WTC11 (cell line): ENCODE measurements at regions not wholly inside any gene's neighbourhood (a gene's known extent, or its start where the extent isn't known, plus 50 kb on each side); places are given as distances from the start of the nearest gene placed in this dataset.
"Not testable (repeated sequence)": the region's sequence is repeated elsewhere in the genome, so short reads cannot be mapped to it uniquely, and the experiment has no call there.

Experiments used
- ATF3 ChIP-seq: sonication (generic); formaldehyde crosslinking; conservative IDR thresholded peaks from 2 replicates; pipeline ENCODE4 v1.8.1; 2022; ENCODE audit warnings: mild to moderate bottlenecking, missing genetic modification reagents
- CREB1 ChIP-seq: sonication (generic); formaldehyde crosslinking; IDR thresholded peaks from 2 replicates; pipeline ENCODE4 v1.8.0; 2023; ENCODE audit warnings: mild to moderate bottlenecking, missing genetic modification reagents
- CTCF ChIP-seq: fragments of 200-600 bp; IDR thresholded peaks from 2 replicates; pipeline ENCODE4 v1.8.0; 2022; ENCODE audit warnings: antibody characterized with exemption
- GABPB1 ChIP-seq: sonication (generic); formaldehyde crosslinking; IDR thresholded peaks from 2 replicates; pipeline ENCODE4 v1.8.1; 2023; ENCODE audit warnings: mild to moderate bottlenecking, missing genetic modification reagents
- HMGXB4 ChIP-seq: sonication (generic); formaldehyde crosslinking; IDR thresholded peaks from 2 replicates; pipeline ENCODE4 v1.8.1; 2023; ENCODE audit warnings: mild to moderate bottlenecking, moderate library complexity, missing genetic modification reagents
- MAX ChIP-seq: sonication (generic); formaldehyde crosslinking; IDR thresholded peaks from 2 replicates; pipeline ENCODE4 v1.8.0; 2022; ENCODE audit warnings: mild to moderate bottlenecking, missing genetic modification reagents
- MLX ChIP-seq: sonication (generic); formaldehyde crosslinking; IDR thresholded peaks from 2 replicates; pipeline ENCODE4 v1.8.1; 2023; ENCODE audit warnings: mild to moderate bottlenecking, missing genetic modification reagents, moderate library complexity
- NFYB ChIP-seq: sonication (generic); formaldehyde crosslinking; conservative IDR thresholded peaks from 2 replicates; pipeline ENCODE4 v1.8.0; 2022; ENCODE audit warnings: low read depth, missing genetic modification reagents
- STAT6 ChIP-seq: sonication (generic); formaldehyde crosslinking; conservative IDR thresholded peaks from 2 replicates; pipeline ENCODE4 v1.8.1; 2023; ENCODE audit warnings: mild to moderate bottlenecking, low read depth, missing genetic modification reagents, moderate library complexity
- USF1 ChIP-seq: sonication (generic); formaldehyde crosslinking; IDR thresholded peaks from 2 replicates; pipeline ENCODE4 v1.8.0; 2022; ENCODE audit warnings: mild to moderate bottlenecking, missing genetic modification reagents
- ZBTB43 ChIP-seq: sonication (generic); formaldehyde crosslinking; IDR thresholded peaks from 2 replicates; pipeline ENCODE4 v1.8.1; 2023; ENCODE audit warnings: mild to moderate bottlenecking, missing genetic modification reagents
- ZNF138 ChIP-seq: sonication (generic); formaldehyde crosslinking; conservative IDR thresholded peaks from 2 replicates; pipeline ENCODE4 v1.8.1; 2022; ENCODE audit warnings: mild to moderate bottlenecking, moderate library complexity, missing genetic modification reagents
- ZNF263 ChIP-seq: sonication (generic); formaldehyde crosslinking; IDR thresholded peaks from 2 replicates; pipeline ENCODE4 v1.8.1; 2022; ENCODE audit warnings: low read depth, mild to moderate bottlenecking, moderate library complexity, missing genetic modification reagents

- TF ChIP-seq ZBTB43 (CRISPR knock-in tag); MAX (CRISPR knock-in tag); ZNF263 (CRISPR knock-in tag); CTCF; ZNF138 (CRISPR knock-in tag); CREB1 (CRISPR knock-in tag); GABPB1; STAT6 (CRISPR knock-in tag); MLX (CRISPR knock-in tag); NFYB (CRISPR knock-in tag); HMGXB4; ATF3; USF1 (CRISPR knock-in tag): not testable (repeated sequence)
Observed at GRCh38 chr7:28891876-28892234, 66.3 kb downstream of the TRIL start.
